ENCODE measurements at regions not wholly inside any gene's neighbourhood (a gene's known extent, or its start where the extent isn't known, plus 50 kb on each side); places are given as distances from the start of the nearest gene placed in this dataset.

GRCh38 chr12:76156726-76157125, 72.2 kb upstream of the NAP1L1 start:
- no peaks in the 10 kb centered on the region for H3K9me3 ChIP-seq (ENCODE audit: control insufficient read depth, insufficient read depth, low read length)
- H3K9ac ChIP-seq (ENCODE audit: low read depth, low read length) = no peak overlapping the region
- H3K4me1 ChIP-seq (ENCODE audit: insufficient read depth, low read length) = 0 out of 2 replicates have a peak, but pooled peaks cover 3% of the 10 kb centered on the region
- H3K36me3 ChIP-seq (ENCODE audit: insufficient read depth, low read length) = no peaks in the 10 kb centered on the region

DNA sequence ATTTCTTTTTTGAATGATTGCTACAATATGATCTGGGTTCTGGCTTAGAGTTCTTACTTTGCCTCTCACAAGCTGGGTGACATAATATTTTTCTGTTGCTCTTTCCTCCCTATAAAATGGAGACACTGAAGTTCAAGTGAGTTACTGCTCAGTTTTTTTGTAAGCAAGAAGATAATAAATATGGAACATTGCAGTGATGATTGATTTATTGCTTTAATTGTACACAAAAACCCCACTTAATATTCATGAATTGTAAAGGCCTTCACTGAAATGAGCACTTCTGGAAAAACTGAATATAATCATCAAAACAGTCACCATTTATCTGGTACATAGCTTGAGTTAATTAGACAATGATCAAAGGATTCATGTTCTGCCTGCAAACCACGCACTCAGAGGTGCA, 71.8 kb upstream of the NAP1L1 start:
- no peaks in the 10 kb centered on the region for H3K36me3 ChIP-seq (ENCODE audit: insufficient read depth, low read length)
- H3K9me3 ChIP-seq (ENCODE audit: control insufficient read depth, insufficient read depth, low read length) = no peaks in the 10 kb centered on the region
- H3K9ac ChIP-seq (ENCODE audit: low read depth, low read length) = no peak overlapping the region
- H3K4me1 ChIP-seq (ENCODE audit: insufficient read depth, low read length) = 0 out of 2 replicates have a peak, but pooled peaks cover 3% of the 10 kb centered on the region

DNA sequence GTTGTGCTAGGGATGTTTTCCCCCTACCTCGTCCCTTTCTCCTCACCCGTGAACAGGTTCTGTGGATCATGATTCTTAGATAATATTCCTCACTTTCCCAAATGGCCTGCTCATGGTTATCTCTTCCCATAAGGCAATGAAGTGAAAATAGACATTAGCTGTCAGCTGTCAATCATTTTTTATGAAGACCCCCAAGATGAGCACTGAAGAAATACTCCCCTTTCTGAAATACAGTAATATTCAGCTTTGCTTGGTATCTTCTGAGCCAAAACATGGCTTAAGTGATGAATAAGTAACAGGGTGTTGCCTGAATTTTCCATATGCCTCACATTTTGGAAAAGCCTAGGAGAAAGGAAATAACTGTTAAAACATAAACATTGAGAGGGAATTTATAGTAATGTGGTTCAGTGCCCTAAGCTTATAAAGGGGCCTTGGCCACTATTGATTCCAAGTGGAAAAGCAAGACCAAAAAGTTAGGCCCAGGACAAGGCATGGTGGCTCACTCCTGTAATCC, 70.7 kb upstream of the NAP1L1 start:
- no peaks in the 10 kb centered on the region for H3K36me3 ChIP-seq (ENCODE audit: insufficient read depth, low read length)
- H3K9me3 ChIP-seq (ENCODE audit: control insufficient read depth, insufficient read depth, low read length) = no peaks in the 10 kb centered on the region
- no peaks in the 10 kb centered on the region for H3K4me1 ChIP-seq (ENCODE audit: insufficient read depth, low read length)
- no peak overlapping the region for H3K9ac ChIP-seq (ENCODE audit: low read depth, low read length)

GRCh38 chr12:76153616-76154015, 69.1 kb upstream of the NAP1L1 start:
- no peak overlapping the region for H3K9ac ChIP-seq (ENCODE audit: low read depth, low read length)
- H3K4me1 ChIP-seq (ENCODE audit: insufficient read depth, low read length) = no peaks in the 10 kb centered on the region
- no peaks in the 10 kb centered on the region for H3K9me3 ChIP-seq (ENCODE audit: control insufficient read depth, insufficient read depth, low read length)
- H3K36me3 ChIP-seq (ENCODE audit: insufficient read depth, low read length) = no peaks in the 10 kb centered on the region

- no peaks in the 10 kb centered on the region for H3K4me1 ChIP-seq (ENCODE audit: insufficient read depth, low read length)
- H3K36me3 ChIP-seq (ENCODE audit: insufficient read depth, low read length) = no peaks in the 10 kb centered on the region
- no peaks in the 10 kb centered on the region for H3K9me3 ChIP-seq (ENCODE audit: control insufficient read depth, insufficient read depth, low read length)
- H3K9ac ChIP-seq (ENCODE audit: low read depth, low read length) = no peak overlapping the region
These were observed 67.8 kb upstream of the NAP1L1 start for GRCh38 chr12:76152181-76152807.

DNA sequence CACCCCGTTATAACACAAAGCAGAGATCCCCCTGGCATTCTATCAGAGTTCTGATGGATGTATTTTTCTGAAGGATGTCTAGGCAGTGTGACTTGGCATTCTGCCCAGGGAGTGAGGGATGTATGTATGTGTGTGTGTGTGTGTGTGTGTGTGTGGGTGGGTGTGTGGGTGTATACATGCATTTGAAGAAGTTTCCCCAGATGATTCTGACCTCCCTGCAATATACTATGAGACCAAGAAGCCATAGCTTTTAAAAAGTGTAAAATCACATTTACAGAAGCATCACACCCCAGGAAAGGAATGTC, 59.7 kb upstream of the NAP1L1 start:
- H3K9ac ChIP-seq (ENCODE audit: low read depth, low read length) = no peak overlapping the region
- H3K4me1 ChIP-seq (ENCODE audit: insufficient read depth, low read length) = no peaks in the 10 kb centered on the region
- H3K9me3 ChIP-seq (ENCODE audit: control insufficient read depth, insufficient read depth, low read length) = no peaks in the 10 kb centered on the region
- H3K36me3 ChIP-seq (ENCODE audit: insufficient read depth, low read length) = no peaks in the 10 kb centered on the region

DNA sequence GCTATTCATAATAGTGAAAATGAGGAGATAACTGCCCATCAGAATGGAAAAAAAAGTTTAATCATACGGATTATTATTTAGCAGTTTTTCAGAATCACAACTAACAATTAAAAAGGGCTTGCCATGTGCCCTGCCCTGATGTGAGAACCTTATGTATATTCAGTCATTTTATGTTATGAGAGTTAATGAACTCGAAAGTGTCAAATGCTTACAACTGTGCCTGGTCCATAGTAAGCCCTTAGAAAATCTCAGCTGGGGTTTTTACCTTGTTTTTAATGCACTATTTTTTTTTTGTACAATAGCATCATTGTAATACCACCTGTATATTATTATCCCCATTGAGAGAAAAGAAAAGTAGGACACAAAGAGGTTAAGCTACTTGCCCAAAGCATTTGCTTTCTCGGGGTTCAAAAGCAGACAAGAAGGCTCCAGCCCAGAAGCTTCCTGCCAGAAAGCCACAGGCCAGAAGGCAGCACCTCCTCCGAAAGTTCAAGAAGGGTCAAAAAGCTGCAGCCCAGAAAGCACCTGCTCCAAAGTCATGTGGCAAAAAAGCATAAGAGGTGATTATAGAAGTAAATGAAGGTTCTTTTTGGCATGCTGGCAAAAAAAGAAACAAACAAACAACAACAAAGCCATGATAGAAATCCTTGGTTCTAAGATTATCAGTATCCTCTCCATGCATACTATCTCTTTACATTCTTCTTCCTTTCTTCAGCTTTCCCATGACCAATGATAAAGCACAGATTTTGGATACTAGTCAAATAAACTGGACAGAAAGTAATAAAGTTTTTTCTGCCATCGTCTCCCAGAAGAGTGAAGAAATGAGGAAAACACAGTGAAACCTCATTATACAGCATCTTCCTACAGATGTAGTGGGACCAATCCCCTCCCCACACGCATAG, 59.1 kb upstream of the NAP1L1 start:
- Histone ChIP-seq H3K9ac (ENCODE audit: low read depth, low read length) (no peak overlapping the region), H3K36me3 (ENCODE audit: insufficient read depth, low read length) (no peaks in the 10 kb centered on the region), H3K4me1 (ENCODE audit: insufficient read depth, low read length) (no peaks in the 10 kb centered on the region), H3K9me3 (ENCODE audit: control insufficient read depth, insufficient read depth, low read length) (no peaks in the 10 kb centered on the region)

DNA sequence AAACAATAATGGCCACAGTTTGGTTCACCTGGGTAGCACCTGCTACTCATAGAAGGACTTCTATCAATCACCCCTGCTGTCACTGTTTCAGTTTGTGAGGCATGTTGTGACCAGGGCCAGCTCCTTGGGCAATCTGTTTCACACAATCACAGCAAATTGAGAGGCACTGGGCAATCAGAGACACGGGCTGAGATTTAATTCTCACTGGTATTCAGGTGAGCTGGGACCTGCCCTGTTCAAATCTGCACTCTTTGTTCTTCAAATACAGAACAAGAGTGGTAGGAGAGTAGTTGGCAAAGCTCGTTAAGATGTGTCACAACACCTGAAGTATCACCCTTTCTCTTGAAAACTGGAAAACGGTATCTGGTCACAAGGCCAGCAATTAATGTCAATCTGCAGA, 57.8 kb upstream of the NAP1L1 start:
- Histone ChIP-seq H3K36me3 (ENCODE audit: insufficient read depth, low read length) (no peaks in the 10 kb centered on the region), H3K9ac (ENCODE audit: low read depth, low read length) (no peak overlapping the region), H3K4me1 (ENCODE audit: insufficient read depth, low read length) (no peaks in the 10 kb centered on the region), H3K9me3 (ENCODE audit: control insufficient read depth, insufficient read depth, low read length) (peaks cover 3% of the 10 kb centered on the region)

- Histone ChIP-seq H3K4me1 (ENCODE audit: insufficient read depth, low read length) (no peaks in the 10 kb centered on the region), H3K9ac (ENCODE audit: low read depth, low read length) (no peak overlapping the region), H3K9me3 (ENCODE audit: control insufficient read depth, insufficient read depth, low read length) (peaks cover 3% of the 10 kb centered on the region), H3K36me3 (ENCODE audit: insufficient read depth, low read length) (no peaks in the 10 kb centered on the region)
These were observed 54.2 kb upstream of the NAP1L1 start for GRCh38 chr12:76138656-76139055.

DNA sequence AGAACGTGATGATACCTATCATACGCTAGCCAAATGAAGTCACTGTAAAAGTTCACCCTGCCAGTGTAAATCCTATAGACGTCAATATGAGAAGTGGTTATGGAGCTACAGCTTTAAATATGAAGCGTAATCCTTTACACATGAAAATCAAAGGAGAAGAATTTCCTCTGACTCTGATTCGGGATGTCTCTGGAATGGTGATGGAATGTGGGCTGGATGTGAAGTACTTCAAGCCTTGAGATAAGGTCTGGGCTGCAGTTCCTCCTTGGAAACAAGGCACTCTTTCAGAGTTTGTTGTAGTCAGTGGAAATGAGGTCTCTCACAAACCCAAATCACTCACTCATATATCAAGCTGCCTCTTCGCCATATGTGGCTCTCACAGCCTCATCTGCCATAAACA, 53.1 kb upstream of the NAP1L1 start:
- H3K9me3 ChIP-seq (ENCODE audit: control insufficient read depth, insufficient read depth, low read length) = peaks cover 3% of the 10 kb centered on the region
- no peaks in the 10 kb centered on the region for H3K36me3 ChIP-seq (ENCODE audit: insufficient read depth, low read length)
- H3K9ac ChIP-seq (ENCODE audit: low read depth, low read length) = no peak overlapping the region

DNA sequence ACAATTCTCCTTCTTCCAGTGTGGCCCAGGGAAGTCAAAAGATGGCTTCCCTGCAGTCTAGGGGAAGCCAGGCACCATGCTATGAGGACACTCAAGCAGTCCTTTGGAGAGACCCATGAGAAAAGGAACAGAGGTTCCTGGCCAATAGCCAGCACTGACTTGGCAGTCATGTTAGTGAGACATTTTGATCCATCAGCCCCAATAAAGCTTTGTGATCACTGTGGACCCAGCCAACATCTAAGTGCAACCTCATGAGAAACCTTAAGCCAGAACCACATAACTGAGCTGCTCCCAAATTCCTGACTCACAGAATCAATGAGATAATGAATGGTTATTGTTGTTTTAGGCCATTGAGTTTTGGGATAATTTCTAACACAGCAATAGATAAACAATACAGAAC, 51.0 kb upstream of the NAP1L1 start:
- Histone ChIP-seq H3K9me3 (ENCODE audit: control insufficient read depth, insufficient read depth, low read length) (peaks cover 3% of the 10 kb centered on the region), H3K9ac (ENCODE audit: low read depth, low read length) (no peak overlapping the region), H3K4me1 (ENCODE audit: insufficient read depth, low read length) (no peaks in the 10 kb centered on the region), H3K36me3 (ENCODE audit: insufficient read depth, low read length) (no peaks in the 10 kb centered on the region)

More for the DNA sequence above, 53.1 kb upstream of the NAP1L1 start:
- no peaks in the 10 kb centered on the region for H3K4me1 ChIP-seq (ENCODE audit: insufficient read depth, low read length)
